H1 (cell line): ENCODE measurements at regions not wholly inside any gene's neighbourhood (a gene's known extent, or its start where the extent isn't known, plus 50 kb on each side); places are given as distances from the start of the nearest gene placed in this dataset.

Source experiments
- CTCF ChIA-PET: fragments of 300-600 bp; sonication (Branson Sonifier 250); formaldehyde crosslinking; loops from one replicate; lab custom pipeline; 2021; ENCODE audit not compliant: partially characterized antibody; lab: Charles Lee
- POLR2A ChIA-PET: fragments of 300-600 bp; sonication (Branson Sonifier 250); formaldehyde crosslinking; loops from one replicate; lab custom pipeline; 2021; ENCODE audit warnings: inconsistent platforms; ENCODE audit not compliant: partially characterized antibody; lab: Charles Lee
- DNase-seq, 2 experiments: peaks; one replicate each; pipeline versions ENCODE4 v3.0.0 to v3.0.0-alpha.2; 2010 to 2022; ENCODE audit warnings: low spot score in 2 of 2, low read depth in 1 of 2, mixed read lengths in 1 of 2
- FAIRE-seq: peaks from 2 replicates; lab custom pipeline; 2011; peaks lifted over from hg19 to GRCh38; lab: Jason Lieb, UNC
- H2AFZ ChIP-seq: 2 replicates; pipeline ENCODE4 v1.8.1; 2012; ENCODE audit warnings: low read length, inconsistent platforms
- H2AK5ac ChIP-seq: 2 replicates; pipeline ENCODE4 v1.6.1; 2013; ENCODE audit warnings: low read depth, low read length
- H2BK120ac ChIP-seq: replicated peaks from 2 replicates; pipeline ENCODE3; 2013; ENCODE audit warnings: low read depth, low read length, inconsistent platforms
- H2BK12ac ChIP-seq: 2 replicates; pipeline ENCODE4 v1.6.1; 2013; ENCODE audit warnings: low read depth, low read length
- H2BK15ac ChIP-seq: 2 replicates; pipeline ENCODE4 v1.6.1; 2013; ENCODE audit warnings: low read length
- H2BK20ac ChIP-seq: 2 replicates; pipeline ENCODE4 v1.6.1; 2013; ENCODE audit warnings: low read length
- H2BK5ac ChIP-seq: 2 replicates; pipeline ENCODE4 v1.6.1; 2013; ENCODE audit warnings: low read depth, low read length
- H3K14ac ChIP-seq: 2 replicates; pipeline ENCODE4 v1.6.1; 2013; ENCODE audit warnings: inconsistent platforms; ENCODE audit not compliant: insufficient read length
- H3K18ac ChIP-seq: 2 replicates; pipeline ENCODE4 v1.6.1; 2013; ENCODE audit warnings: low read length; ENCODE audit errors: extremely low read depth
- H3K23ac ChIP-seq: 2 replicates; pipeline ENCODE4 v1.6.1; 2013; ENCODE audit warnings: inconsistent platforms; ENCODE audit not compliant: insufficient read length
- H3K23me2 ChIP-seq: 2 replicates; pipeline ENCODE4 v1.6.1; 2013; ENCODE audit warnings: low read depth, low read length
- H3K27ac ChIP-seq: 2 replicates; pipeline ENCODE4 v1.6.1; 2011; ENCODE audit warnings: low read depth, low read length, inconsistent platforms
- H3K27me3 ChIP-seq, 4 experiments: replicated peaks in 1 of 4; 1 replicate in 1 of 4; 2 replicates in 3 of 4; pipeline versions ENCODE4 v1.6.1 to v1.8.1; 2011 to 2013; ENCODE audit warnings: low read length in 3 of 4, mild to moderate bottlenecking in 3 of 4, inconsistent platforms in 2 of 4, mixed read lengths in 2 of 4, moderate library complexity in 1 of 4; ENCODE audit not compliant: control insufficient read depth in 3 of 4, insufficient read depth in 3 of 4; ENCODE audit errors: extremely low read depth in 1 of 4
- H3K36me3 ChIP-seq, 4 experiments: 2 replicates each; pipeline versions ENCODE4 v1.6.1 to v1.8.1; 2011 to 2013; ENCODE audit warnings: mild to moderate bottlenecking in 4 of 4, low read length in 3 of 4, moderate library complexity in 2 of 4, control low read depth in 1 of 4, inconsistent platforms in 1 of 4; ENCODE audit not compliant: insufficient read depth in 4 of 4, control insufficient read depth in 2 of 4
- H3K4ac ChIP-seq: replicated peaks from 2 replicates; pipeline ENCODE3; 2013; ENCODE audit warnings: low read length, low read depth, mixed read lengths, inconsistent platforms; ENCODE audit not compliant: insufficient read length
- H3K4me1 ChIP-seq, 4 experiments: replicated peaks in 1 of 4; 1 replicate in 1 of 4; 2 replicates in 3 of 4; pipeline versions ENCODE4 v1.6.1 to v1.8.1; 2011 to 2013; ENCODE audit warnings: low read length in 3 of 4, inconsistent platforms in 2 of 4, mixed read lengths in 1 of 4; ENCODE audit not compliant: insufficient read depth in 4 of 4, control insufficient read depth in 3 of 4
- H3K4me2 ChIP-seq, 2 experiments: 2 replicates each; pipeline versions ENCODE4 v1.6.1 to v1.8.1; 2011 to 2013; ENCODE audit warnings: low read depth in 2 of 2, low read length in 2 of 2, control low read depth in 1 of 2, inconsistent platforms in 1 of 2, mild to moderate bottlenecking in 1 of 2; ENCODE audit not compliant: insufficient read depth in 1 of 2
- H3K4me3 ChIP-seq, 4 experiments: fragments of 200-600, 300-600 bp in 1 of 4; sonication (generic), shearing (Covaris generic), sonication (Bioruptor Twin) in 1 of 4; 2 replicates each; pipeline versions ENCODE4 v1.5.1 to v1.8.1; 2011 to 2016; ENCODE audit warnings: low read length in 4 of 4, low read depth in 3 of 4, control low read depth in 2 of 4, inconsistent platforms in 2 of 4, mild to moderate bottlenecking in 2 of 4, mixed read lengths in 1 of 4, moderate library complexity in 1 of 4; ENCODE audit not compliant: insufficient read depth in 2 of 4; ENCODE audit errors: extremely low read depth in 1 of 4
- H3K56ac ChIP-seq: replicated peaks from 2 replicates; pipeline ENCODE3; 2013; ENCODE audit warnings: low read depth, mild to moderate bottlenecking, mixed read lengths, low read length, inconsistent platforms; ENCODE audit not compliant: insufficient read length
- H3K79me1 ChIP-seq: 2 replicates; pipeline ENCODE4 v1.6.1; 2013; ENCODE audit warnings: low read depth, low read length, control low read depth
- H3K79me2 ChIP-seq, 2 experiments: 2 replicates each; pipeline versions ENCODE4 v1.6.1 to v1.8.1; 2012 to 2013; ENCODE audit warnings: low read length in 2 of 2, mild to moderate bottlenecking in 2 of 2, inconsistent platforms in 1 of 2; ENCODE audit not compliant: insufficient read depth in 2 of 2, control insufficient read depth in 1 of 2
- H3K9ac ChIP-seq, 4 experiments: replicated peaks in 1 of 4; 1 replicate in 1 of 4; 2 replicates in 3 of 4; pipeline versions ENCODE4 v1.6.1 to v1.8.1; 2011 to 2013; ENCODE audit warnings: low read depth in 3 of 4, low read length in 3 of 4, control low read depth in 2 of 4, mild to moderate bottlenecking in 2 of 4, moderate library complexity in 2 of 4, inconsistent platforms in 1 of 4; ENCODE audit errors: extremely low read depth in 1 of 4
- H3K9me3 ChIP-seq, 2 experiments: 2 replicates each; pipeline versions ENCODE4 v1.6.1 to v1.8.1; 2012 to 2013; ENCODE audit warnings: mild to moderate bottlenecking in 2 of 2, moderate library complexity in 2 of 2, control low read depth in 1 of 2, inconsistent platforms in 1 of 2, low read depth in 1 of 2, low read length in 1 of 2, mixed read lengths in 1 of 2; ENCODE audit not compliant: insufficient read depth in 2 of 2
- H4K20me1 ChIP-seq, 2 experiments: replicated peaks in 1 of 2; 2 replicates each; pipeline versions ENCODE3 to v1.8.1; 2011 to 2013; ENCODE audit warnings: inconsistent platforms in 2 of 2, low read length in 2 of 2, mild to moderate bottlenecking in 1 of 2; ENCODE audit not compliant: insufficient read depth in 2 of 2, control insufficient read depth in 1 of 2
- H4K5ac ChIP-seq: 2 replicates; pipeline ENCODE4 v1.6.1; 2013; ENCODE audit warnings: low read length, low read depth, mixed read lengths, inconsistent platforms; ENCODE audit not compliant: insufficient read length
- H4K8ac ChIP-seq: 2 replicates; pipeline ENCODE4 v1.8.0; 2013; ENCODE audit warnings: mild to moderate bottlenecking, moderate library complexity, low read length, inconsistent platforms; ENCODE audit not compliant: insufficient read depth; ENCODE audit errors: extremely low read depth
- H4K91ac ChIP-seq: replicated peaks from 2 replicates; pipeline ENCODE3; 2013; ENCODE audit warnings: low read length, mixed read lengths, inconsistent platforms; ENCODE audit not compliant: insufficient read length
- CEBPB ChIP-seq: IDR thresholded peaks from 2 replicates; pipeline ENCODE4 v1.6.1; 2012; ENCODE audit warnings: low read depth, low read length
- GABPA ChIP-seq: IDR thresholded peaks from 2 replicates; pipeline ENCODE4 v1.6.1; 2011; ENCODE audit warnings: mild to moderate bottlenecking, low read length, moderate library complexity, borderline replicate concordance; ENCODE audit not compliant: insufficient read depth
- JUND ChIP-seq: IDR thresholded peaks from 2 replicates; pipeline ENCODE4 v1.6.1; 2011; ENCODE audit warnings: mild to moderate bottlenecking, improper control_type of control experiment, low read length
- RAD21 ChIP-seq, 2 experiments: IDR thresholded peaks in 1 of 2; conservative IDR thresholded peaks in 1 of 2; 2 replicates each; pipeline ENCODE4 v1.6.1; 2011; ENCODE audit warnings: low read depth in 2 of 2, low read length in 2 of 2, improper control_type of control experiment in 1 of 2, inconsistent platforms in 1 of 2, mild to moderate bottlenecking in 1 of 2, moderate library complexity in 1 of 2
- RFX5 ChIP-seq: IDR thresholded peaks from 2 replicates; pipeline ENCODE4 v1.6.1; 2011; ENCODE audit warnings: low read depth, low read length, improper control_type of control experiment, borderline replicate concordance
- SIRT6 ChIP-seq: IDR thresholded peaks from one replicate; pipeline ENCODE4 v1.7.1; 2012; ENCODE audit warnings: low read length, inconsistent platforms
- SUZ12 ChIP-seq: fragments of 200-600 bp; sonication (generic); IDR thresholded peaks from 2 replicates; pipeline ENCODE4 v1.6.1; 2012; ENCODE audit warnings: mild to moderate bottlenecking, inconsistent platforms, low read length, moderate library complexity, mixed read lengths
- TF ChIP-seq, protein P1 (sequence below): IDR thresholded peaks from 2 replicates; pipeline ENCODE4 v1.6.1; 2012; ENCODE audit warnings: inconsistent platforms

DNA sequence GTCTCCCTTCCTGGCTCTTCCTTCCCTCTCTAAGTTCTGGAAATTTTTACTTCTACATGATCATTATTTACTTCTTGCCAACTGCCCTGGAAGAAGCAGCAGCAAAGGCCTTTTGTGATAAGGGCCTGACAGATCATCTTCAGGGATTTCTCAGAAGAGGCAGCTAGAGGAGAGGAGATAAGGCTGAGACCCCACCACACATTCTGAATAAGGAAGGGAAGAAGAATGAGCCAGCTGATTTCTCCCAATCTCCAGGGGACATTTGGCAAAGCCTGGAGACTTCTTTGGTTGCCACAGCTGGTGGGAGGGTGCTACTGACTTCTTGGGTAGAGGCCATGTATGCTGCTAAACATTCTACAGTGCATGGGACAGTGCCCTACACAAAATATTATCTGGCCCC lies 122.4 kb upstream of the OR9Q1 start:
- ChIA-PET CTCF (no interaction called here), POLR2A (no interaction called here)
- Histone ChIP-seq H3K4me3 (no peak overlapping the region), H2BK20ac (no peak overlapping the region), H3K27ac (no peak overlapping the region), H2BK12ac (no peak overlapping the region), H4K8ac (no peak overlapping the region), H3K23ac (no peak overlapping the region), H3K36me3 (no peaks in the 10 kb centered on the region), H3K18ac (no peak overlapping the region), H3K9me3 (peaks cover 3 to 4% of the 10 kb centered on the region in 2 experiments; a peak in 3 of 4 replicates), H3K23me2 (no peaks in the 10 kb centered on the region), H2BK15ac (no peak overlapping the region), H3K79me2 (no peaks in the 10 kb centered on the region), H4K91ac (no peak overlapping the region), H3K56ac (no peak overlapping the region), H4K20me1 (no peaks in the 10 kb centered on the region), H2AK5ac (no peak overlapping the region), H3K4me2 (no peak overlapping the region), H3K14ac (no peak overlapping the region), H3K27me3 (no peaks in the 10 kb centered on the region), H3K4ac (no peak overlapping the region), H2BK120ac (no peak overlapping the region), H3K79me1 (no peaks in the 10 kb centered on the region), H2AFZ (no peak overlapping the region), H3K4me1 (peaks cover 0 to 3% (median 0%) of the 10 kb centered on the region in 4 experiments; a peak in 1 of 7 replicates), H3K9ac (no peak overlapping the region), H4K5ac (no peak overlapping the region), H2BK5ac (no peak overlapping the region)
- FAIRE-seq (no peak), DNase-seq (no peak)
- TF ChIP-seq SIRT6 (no peak), RAD21 (IDR thresholded peaks at IDR 0.05 in 1 of 2, conservative IDR thresholded peaks at IDR 0.05 in 1 of 2; ENCODE audit: low read depth in 2 of 2, low read length in 2 of 2) (no peak), CEBPB (no peak), SUZ12 (no peak), GABPA (no peak), RFX5 (no peak), JUND (no peak)
- TF ChIP-seq, protein P1, sequence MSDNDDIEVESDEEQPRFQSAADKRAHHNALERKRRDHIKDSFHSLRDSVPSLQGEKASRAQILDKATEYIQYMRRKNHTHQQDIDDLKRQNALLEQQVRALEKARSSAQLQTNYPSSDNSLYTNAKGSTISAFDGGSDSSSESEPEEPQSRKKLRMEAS: no peak
